Neural cell (in vitro differentiated cells): ENCODE measurements at regions not wholly inside any gene's neighbourhood (a gene's known extent, or its start where the extent isn't known, plus 50 kb on each side); places are given as distances from the start of the nearest gene placed in this dataset.

ENCODE experiments used
- H2AFZ ChIP-seq: fragments of 200-600, 300-800 bp; sonication (generic), shearing (Covaris generic); 2 replicates; pipeline ENCODE4 v1.6.0; 2014; ENCODE audit warnings: low read depth, mild to moderate bottlenecking, antibody characterized with exemption, low read length, moderate library complexity
- H3F3A ChIP-seq: fragments of 200-600 bp; shearing (Covaris generic); 2 replicates; pipeline ENCODE4 v1.6.1; 2016; ENCODE audit warnings: mild to moderate bottlenecking, moderate library complexity, mixed read lengths, antibody characterized with exemption, low read length; ENCODE audit not compliant: insufficient read depth, poor library complexity, severe bottlenecking
- H3K27ac ChIP-seq: fragments of 200-600, 300-800 bp; sonication (generic), shearing (Covaris generic); 2 replicates; pipeline ENCODE4 v1.5.1; 2014; ENCODE audit warnings: mild to moderate bottlenecking, low read length, moderate library complexity
- H3K27me3 ChIP-seq: fragments of 300-800, 200-600 bp; sonication (generic), shearing (Covaris generic); 2 replicates; pipeline ENCODE4 v1.6.0; 2014; ENCODE audit warnings: mild to moderate bottlenecking, low read depth, low read length, moderate library complexity; ENCODE audit not compliant: insufficient read depth
- H3K36me3 ChIP-seq: fragments of 300-800, 200-600 bp; sonication (generic), shearing (Covaris generic); 2 replicates; pipeline ENCODE4 v1.5.1; 2014; ENCODE audit warnings: mild to moderate bottlenecking, antibody characterized with exemption, low read length, moderate library complexity; ENCODE audit not compliant: insufficient read depth
- H3K4me2 ChIP-seq: fragments of 300-800, 200-600 bp; sonication (generic), shearing (Covaris generic); 2 replicates; pipeline ENCODE4 v1.6.0; 2014; ENCODE audit warnings: mild to moderate bottlenecking, low read length
- H3K4me3 ChIP-seq: fragments of 300-800, 200-600 bp; sonication (generic), shearing (Covaris generic); 2 replicates; pipeline ENCODE4 v1.5.1; 2014; ENCODE audit warnings: mild to moderate bottlenecking, low read length, moderate library complexity
- H3K79me2 ChIP-seq: fragments of 200-600 bp; shearing (Covaris generic); replicated peaks from 2 replicates; pipeline ENCODE4 v1.6.0; 2014; ENCODE audit warnings: mild to moderate bottlenecking, low read length, moderate library complexity; ENCODE audit not compliant: insufficient read depth
- H3K9ac ChIP-seq: fragments of 300-800, 200-600 bp; sonication (generic), shearing (Covaris generic); 2 replicates; pipeline ENCODE4 v1.6.1; 2016; ENCODE audit warnings: mild to moderate bottlenecking, low read length, mixed read lengths
- H3K9me2 ChIP-seq: fragments of 200-600 bp; shearing (Covaris generic); 2 replicates; pipeline ENCODE4 v1.6.1; 2016; ENCODE audit warnings: mild to moderate bottlenecking, low read length, mixed read lengths; ENCODE audit not compliant: insufficient read depth
- H3K9me3 ChIP-seq: fragments of 200-600, 300-800 bp; sonication (generic), shearing (Covaris generic); 2 replicates; pipeline ENCODE4 v1.6.1; 2016; ENCODE audit warnings: mild to moderate bottlenecking, mixed run types, low read length, moderate library complexity, mixed read lengths
- H4K20me1 ChIP-seq: fragments of 200-600 bp; shearing (Covaris generic); 2 replicates; pipeline ENCODE4 v1.6.1; 2016; ENCODE audit warnings: mild to moderate bottlenecking, mixed run types; ENCODE audit not compliant: insufficient read depth
- CTCF ChIP-seq: fragments of 450-650 bp; IDR thresholded peaks from 2 replicates; pipeline ENCODE4 v1.5.1; 2014; ENCODE audit warnings: antibody characterized with exemption, mild to moderate bottlenecking, moderate library complexity; ENCODE audit not compliant: poor library complexity, severe bottlenecking
- EZH2 ChIP-seq: fragments of 200-600, 300-800 bp; shearing (Covaris generic), sonication (generic); IDR thresholded peaks from 2 replicates; pipeline ENCODE4 v1.6.1; 2014; ENCODE audit warnings: antibody characterized with exemption, low read length, borderline replicate concordance, mild to moderate bottlenecking; ENCODE audit not compliant: insufficient read depth, poor library complexity, severe bottlenecking
- MXI1 ChIP-seq: fragments of 450-650 bp; conservative IDR thresholded peaks from 2 replicates; pipeline ENCODE4 v1.6.1; 2014; ENCODE audit warnings: antibody characterized with exemption, mild to moderate bottlenecking; ENCODE audit not compliant: poor library complexity, severe bottlenecking
- REST ChIP-seq: IDR thresholded peaks from 2 replicates; pipeline ENCODE4 v1.6.1; 2012; ENCODE audit warnings: borderline replicate concordance
- SMC3 ChIP-seq: fragments of 450-650 bp; conservative IDR thresholded peaks from 2 replicates; pipeline ENCODE4 v1.6.1; 2014; ENCODE audit warnings: antibody characterized with exemption, mild to moderate bottlenecking, moderate library complexity; ENCODE audit not compliant: poor library complexity
- TAF1 ChIP-seq: IDR thresholded peaks from 2 replicates; pipeline ENCODE4 v1.6.1; 2012; ENCODE audit warnings: low read depth

GRCh38 chr2:4715065-4715464, 977.1 kb upstream of the SOX11 start:
- Histone ChIP-seq H2AFZ (no peak overlapping the region), H3K4me3 (no peak overlapping the region), H4K20me1 (no peaks in the 10 kb centered on the region), H3K4me2 (no peak overlapping the region), H3K27ac (no peak overlapping the region), H3F3A (no peaks in the 10 kb centered on the region), H3K9me2 (no peaks in the 10 kb centered on the region), H3K27me3 (no peaks in the 10 kb centered on the region), H3K9me3 (no peaks in the 10 kb centered on the region), H3K36me3 (no peaks in the 10 kb centered on the region), H3K79me2 (no peaks in the 10 kb centered on the region), H3K9ac (no peak overlapping the region)
- TF ChIP-seq EZH2 (no peak), TAF1 (no peak), SMC3 (no peak), CTCF (no peak)

GRCh38 chr2:4718777-4719176, 973.4 kb upstream of the SOX11 start:
- H3K79me2 ChIP-seq = no peaks in the 10 kb centered on the region
- H3K9me3 ChIP-seq = no peaks in the 10 kb centered on the region
- H3K27me3 ChIP-seq = no peaks in the 10 kb centered on the region
- H3K9me2 ChIP-seq = no peaks in the 10 kb centered on the region
- no peak overlapping the region for H3K27ac ChIP-seq
- no peak overlapping the region for H2AFZ ChIP-seq
- no peaks in the 10 kb centered on the region for H3F3A ChIP-seq
- no peaks in the 10 kb centered on the region for H3K36me3 ChIP-seq
- H3K4me3 ChIP-seq = no peak overlapping the region
- H4K20me1 ChIP-seq = no peaks in the 10 kb centered on the region
- TF ChIP-seq CTCF = no peak
- H3K9ac ChIP-seq = no peak overlapping the region
- no peak overlapping the region for H3K4me2 ChIP-seq

- Histone ChIP-seq H3K4me3 (no peak overlapping the region), H3K79me2 (no peaks in the 10 kb centered on the region), H3K27me3 (no peaks in the 10 kb centered on the region), H3K9ac (no peak overlapping the region), H3K9me3 (no peaks in the 10 kb centered on the region), H4K20me1 (no peaks in the 10 kb centered on the region), H2AFZ (no peak overlapping the region), H3K9me2 (no peaks in the 10 kb centered on the region), H3F3A (no peaks in the 10 kb centered on the region), H3K36me3 (no peaks in the 10 kb centered on the region), H3K27ac (no peak overlapping the region), H3K4me2 (no peak overlapping the region)
- no peak for TF ChIP-seq REST
- TF ChIP-seq MXI1 = no peak
- TF ChIP-seq CTCF = no peak
These were observed 966.6 kb upstream of the SOX11 start for GRCh38 chr2:4725618-4726017.
